ENCODE measurements at regions not wholly inside any gene's neighbourhood (a gene's known extent, or its start where the extent isn't known, plus 50 kb on each side); places are given as distances from the start of the nearest gene placed in this dataset.

DNA sequence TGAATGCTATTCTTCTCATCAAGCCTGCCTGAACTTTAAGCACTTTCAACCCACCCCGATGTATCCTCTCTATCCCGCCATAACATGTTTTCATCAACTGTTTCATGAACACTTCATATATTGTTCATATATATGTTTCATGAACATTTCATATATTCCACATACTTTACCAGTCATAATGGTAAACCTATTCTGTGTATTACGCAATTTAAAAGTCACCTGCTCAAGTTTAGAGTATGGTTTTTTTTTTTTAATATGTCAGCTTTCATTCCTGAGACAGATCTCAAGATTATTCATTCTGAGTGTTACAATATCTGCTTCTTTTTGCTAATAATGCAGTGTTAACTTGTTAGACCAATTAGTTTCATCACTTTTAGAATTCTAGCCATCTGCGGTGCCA lies 140.7 kb downstream of the SIPA1L2 start:
- no peak overlapping the region for H3K27ac Mint-ChIP-seq
- Histone ChIP-seq H3K27me3 (ENCODE audit: control insufficient read depth in 2 of 2, insufficient read depth in 2 of 2, low read length in 2 of 2) (no peaks in the 10 kb centered on the region), H3K27ac (ENCODE audit: low read depth, low read length) (no peak overlapping the region), H3K9me3 (ENCODE audit: control insufficient read depth in 2 of 3, low read length in 3 of 3) (no peaks in the 10 kb centered on the region), H3K4me1 (ENCODE audit: control insufficient read depth in 2 of 2, insufficient read depth in 2 of 2, low read length in 2 of 2) (no peaks in the 10 kb centered on the region), H3K36me3 (ENCODE audit: control insufficient read depth in 2 of 3, insufficient read depth in 3 of 3, low read length in 3 of 3) (no peaks in the 10 kb centered on the region), H3K4me3 (ENCODE audit: low read length) (no peak overlapping the region)
- intact Hi-C loops (cut with micrococcal nuclease), result no loop called here
- peaks cover 0 to 4% (median 0%) of the 10 kb centered on the region in 5 donors for H3K36me3 Mint-ChIP-seq
- H3K9me3 Mint-ChIP-seq, result peaks cover 0 to 4% (median 0%) of the 10 kb centered on the region in 11 donors
- ATAC-seq, result no peak
- DNase-seq, result no peak
- H3K4me1 Mint-ChIP-seq, result no peaks in the 10 kb centered on the region
- H3K4me3 Mint-ChIP-seq, result no peak overlapping the region
- ChIA-PET CTCF (interaction anchor here (0.7 kb wide), 1 partner anchor 10 kb away, joined by 3 read pairs; no protein-coding TSS in a partner anchor), POLR2A (no interaction called here)
- H3K27me3 Mint-ChIP-seq, result peaks cover 0 to 6% (median 0%) of the 10 kb centered on the region in 5 donors

DNA sequence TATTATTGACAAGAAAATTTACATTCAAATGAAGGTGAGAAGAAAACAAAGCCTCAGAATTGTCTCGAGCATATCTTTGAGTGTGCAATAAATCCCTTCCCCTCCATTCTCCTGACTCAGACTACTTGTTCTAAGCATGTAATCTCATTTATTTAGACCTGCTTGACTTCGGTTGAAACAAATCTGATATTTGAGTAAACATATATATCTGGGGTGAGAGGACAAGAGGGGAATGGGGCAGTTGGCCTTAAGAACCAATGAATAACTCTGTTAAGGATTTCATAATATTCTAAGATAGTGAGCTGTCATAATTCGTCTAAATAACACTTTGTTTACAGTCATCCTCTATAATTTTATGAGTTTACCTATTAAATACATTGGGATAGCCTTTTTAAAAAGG lies 142.7 kb downstream of the SIPA1L2 start:
- ATAC-seq (no peak), DNase-seq (no peak)
- Histone ChIP-seq H3K4me1 (ENCODE audit: control insufficient read depth in 2 of 2, insufficient read depth in 2 of 2, low read length in 2 of 2) (no peaks in the 10 kb centered on the region), H3K27ac (ENCODE audit: low read depth, low read length) (no peak overlapping the region), H3K27me3 (ENCODE audit: control insufficient read depth in 2 of 2, insufficient read depth in 2 of 2, low read length in 2 of 2) (no peaks in the 10 kb centered on the region), H3K36me3 (ENCODE audit: control insufficient read depth in 2 of 3, insufficient read depth in 3 of 3, low read length in 3 of 3) (no peaks in the 10 kb centered on the region), H3K9me3 (ENCODE audit: control insufficient read depth in 2 of 3, low read length in 3 of 3) (no peaks in the 10 kb centered on the region), H3K4me3 (ENCODE audit: low read length) (no peak overlapping the region)
- no peak overlapping the region for H3K4me3 Mint-ChIP-seq
- H3K27me3 Mint-ChIP-seq, result peaks cover 0 to 8% (median 0%) of the 10 kb centered on the region in 5 donors
- ChIA-PET CTCF (no interaction called here), POLR2A (no interaction called here)
- intact Hi-C loops (cut with micrococcal nuclease), result no loop called here
- peaks cover 0 to 4% (median 0%) of the 10 kb centered on the region in 11 donors for H3K9me3 Mint-ChIP-seq
- no peak overlapping the region for H3K27ac Mint-ChIP-seq
- H3K36me3 Mint-ChIP-seq, result peaks cover 0 to 4% (median 0%) of the 10 kb centered on the region in 5 donors
- no peaks in the 10 kb centered on the region for H3K4me1 Mint-ChIP-seq

DNA sequence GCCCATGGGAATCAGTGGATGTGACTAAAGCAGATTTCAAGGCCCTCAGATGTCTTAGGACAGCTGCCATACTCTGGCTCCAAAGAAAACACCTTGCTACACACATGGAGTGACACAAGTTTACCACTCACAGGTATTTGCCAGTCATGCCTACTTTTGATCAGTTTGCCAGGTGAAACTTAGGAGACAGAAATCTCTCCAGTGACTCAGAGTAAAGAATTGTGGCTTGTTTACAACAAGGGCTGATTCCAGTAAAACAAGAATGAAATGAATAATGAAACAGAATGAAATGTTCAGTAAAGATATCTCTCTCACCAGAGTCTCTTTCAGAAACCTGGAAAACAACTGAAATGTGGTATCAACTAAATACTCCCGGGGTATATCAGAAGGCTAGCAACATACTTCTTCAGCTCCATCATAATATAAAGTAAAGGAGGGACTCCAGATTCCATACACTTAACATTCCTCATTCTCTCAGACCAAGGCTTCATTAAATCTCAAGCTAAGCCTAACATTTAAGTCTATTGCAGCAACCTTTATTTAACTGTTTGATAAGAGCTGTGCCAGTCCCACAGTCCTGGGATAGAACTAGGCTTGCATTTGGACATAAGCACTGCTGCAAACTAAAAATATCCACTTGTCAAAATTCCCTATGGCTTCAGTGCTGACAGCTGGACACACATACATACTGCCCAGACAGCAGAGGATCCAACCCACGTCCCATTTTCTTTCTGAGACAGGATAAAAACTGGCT lies 143.3 kb downstream of the SIPA1L2 start:
- no peak for DNase-seq
- H3K27ac Mint-ChIP-seq, result no peak overlapping the region
- no peak overlapping the region for H3K4me3 Mint-ChIP-seq
- no peak for ATAC-seq
- H3K4me1 Mint-ChIP-seq, result no peaks in the 10 kb centered on the region
- no peaks in the 10 kb centered on the region for H3K9me3 ChIP-seq (ENCODE audit: control insufficient read depth in 2 of 3, low read length in 3 of 3)
- H3K27ac ChIP-seq (ENCODE audit: low read depth, low read length), result no peak overlapping the region
- intact Hi-C loops (cut with micrococcal nuclease), result no loop called here
- H3K4me3 ChIP-seq (ENCODE audit: low read length), result no peak overlapping the region
- no peaks in the 10 kb centered on the region for H3K27me3 ChIP-seq (ENCODE audit: control insufficient read depth in 2 of 2, insufficient read depth in 2 of 2, low read length in 2 of 2)
- H3K36me3 Mint-ChIP-seq, result peaks cover 0 to 4% (median 0%) of the 10 kb centered on the region in 5 donors
- CTCF ChIA-PET, result no interaction called here
- H3K27me3 Mint-ChIP-seq, result peaks cover 0 to 12% (median 0%) of the 10 kb centered on the region in 5 donors
- POLR2A ChIA-PET, result no interaction called here
- H3K4me1 ChIP-seq (ENCODE audit: control insufficient read depth in 2 of 2, insufficient read depth in 2 of 2, low read length in 2 of 2), result no peaks in the 10 kb centered on the region
- peaks cover 0 to 4% (median 0%) of the 10 kb centered on the region in 11 donors for H3K9me3 Mint-ChIP-seq
- H3K36me3 ChIP-seq (ENCODE audit: control insufficient read depth in 2 of 3, insufficient read depth in 3 of 3, low read length in 3 of 3), result no peaks in the 10 kb centered on the region

DNA sequence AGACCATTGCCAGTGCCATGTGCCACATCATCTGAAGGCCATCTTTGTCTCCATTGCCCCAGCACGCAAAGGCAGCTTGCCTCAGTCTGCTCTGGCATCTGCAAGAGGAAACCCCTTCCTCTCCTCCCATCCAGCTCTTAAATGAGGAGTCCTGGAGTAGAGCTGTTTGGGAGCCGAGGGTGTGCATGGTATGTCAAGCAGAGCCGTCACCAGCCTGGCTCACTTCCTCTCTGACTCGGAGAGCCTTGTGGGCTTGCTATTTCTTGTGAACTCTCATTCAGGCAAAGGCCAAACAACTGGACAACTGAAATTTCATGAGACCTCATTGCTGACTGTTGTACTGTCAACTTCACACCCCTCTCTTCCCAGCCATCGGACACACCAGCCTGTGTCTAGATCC lies 143.9 kb downstream of the SIPA1L2 start:
- H3K9me3 Mint-ChIP-seq, result peaks cover 0 to 4% (median 0%) of the 10 kb centered on the region in 11 donors
- H3K4me3 Mint-ChIP-seq, result no peak overlapping the region
- intact Hi-C loops (cut with micrococcal nuclease), result no loop called here
- H3K36me3 Mint-ChIP-seq, result peaks cover 0 to 4% (median 0%) of the 10 kb centered on the region in 5 donors
- H3K4me1 Mint-ChIP-seq, result no peaks in the 10 kb centered on the region
- no peaks in the 10 kb centered on the region for H3K27me3 ChIP-seq (ENCODE audit: control insufficient read depth in 2 of 2, insufficient read depth in 2 of 2, low read length in 2 of 2)
- H3K27me3 Mint-ChIP-seq, result peaks cover 0 to 13% (median 0%) of the 10 kb centered on the region in 5 donors
- H3K36me3 ChIP-seq (ENCODE audit: control insufficient read depth in 2 of 3, insufficient read depth in 3 of 3, low read length in 3 of 3), result no peaks in the 10 kb centered on the region
- no peaks in the 10 kb centered on the region for H3K4me1 ChIP-seq (ENCODE audit: control insufficient read depth in 2 of 2, insufficient read depth in 2 of 2, low read length in 2 of 2)
- POLR2A ChIA-PET, result no interaction called here
- no peak overlapping the region for H3K4me3 ChIP-seq (ENCODE audit: low read length)
- CTCF ChIA-PET, result no interaction called here
- H3K9me3 ChIP-seq (ENCODE audit: control insufficient read depth in 2 of 3, low read length in 3 of 3), result no peaks in the 10 kb centered on the region
- ATAC-seq, result no peak
- H3K27ac ChIP-seq (ENCODE audit: low read depth, low read length), result no peak overlapping the region
- H3K27ac Mint-ChIP-seq, result no peak overlapping the region
- no peak for DNase-seq

DNA sequence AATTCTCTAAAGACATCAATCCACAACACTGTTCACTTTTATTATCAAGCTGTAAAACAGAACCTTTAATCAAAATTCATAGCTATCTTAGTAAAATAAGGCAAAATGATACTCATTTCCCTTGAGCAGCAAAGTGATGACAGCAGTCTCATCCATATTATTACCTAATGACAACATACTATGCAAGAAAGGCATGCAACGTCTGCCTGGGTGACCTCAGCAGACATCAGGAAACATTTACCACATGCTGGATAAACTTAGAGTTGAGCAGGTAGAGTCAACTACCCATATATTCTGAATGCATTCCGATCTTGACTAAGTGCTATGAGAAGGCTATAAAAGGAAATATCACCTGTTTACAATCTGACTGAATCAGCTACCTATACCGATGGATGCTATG lies 145.1 kb downstream of the SIPA1L2 start:
- Histone ChIP-seq H3K27ac (ENCODE audit: low read depth, low read length) (no peak overlapping the region), H3K4me1 (ENCODE audit: control insufficient read depth in 2 of 2, insufficient read depth in 2 of 2, low read length in 2 of 2) (no peaks in the 10 kb centered on the region), H3K27me3 (ENCODE audit: control insufficient read depth in 2 of 2, insufficient read depth in 2 of 2, low read length in 2 of 2) (no peaks in the 10 kb centered on the region), H3K9me3 (ENCODE audit: control insufficient read depth in 2 of 3, low read length in 3 of 3) (no peaks in the 10 kb centered on the region), H3K36me3 (ENCODE audit: control insufficient read depth in 2 of 3, insufficient read depth in 3 of 3, low read length in 3 of 3) (no peaks in the 10 kb centered on the region), H3K4me3 (ENCODE audit: low read length) (no peak overlapping the region)
- intact Hi-C loops (cut with micrococcal nuclease), result no loop called here
- POLR2A ChIA-PET, result no interaction called here
- Mint-ChIP-seq H3K36me3 (peaks cover 0 to 1% (median 0%) of the 10 kb centered on the region in 5 donors), H3K4me1 (no peaks in the 10 kb centered on the region), H3K9me3 (no peaks in the 10 kb centered on the region), H3K27ac (no peak overlapping the region), H3K4me3 (no peak overlapping the region), H3K27me3 (peaks cover 0 to 18% (median 5%) of the 10 kb centered on the region in 5 donors)
- DNase-seq, result no peak
- no peak for ATAC-seq
- CTCF ChIA-PET, result interaction anchor here (0.6 kb wide), 1 partner anchor 1390 kb away, joined by 3 read pairs; no protein-coding TSS in a partner anchor

DNA sequence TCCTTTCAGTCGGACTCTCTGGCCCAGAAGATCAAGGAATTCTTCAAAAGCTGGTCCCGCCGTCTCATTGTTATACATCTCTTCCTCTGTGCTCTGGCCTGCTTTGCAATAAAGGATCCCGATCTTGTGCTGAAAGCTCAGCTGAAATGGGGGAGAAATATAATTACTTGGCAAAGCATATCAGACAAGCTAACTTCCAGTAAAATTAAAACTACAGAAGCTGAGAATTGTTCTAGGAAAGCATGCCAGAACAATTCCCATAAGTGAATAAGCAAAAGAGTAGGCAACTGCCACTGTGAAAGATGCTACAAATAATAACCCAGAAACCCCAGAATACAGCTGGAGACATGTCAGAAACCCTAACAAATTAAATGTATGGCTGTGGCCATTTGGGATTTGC lies 146.1 kb downstream of the SIPA1L2 start:
- CTCF ChIA-PET, result no interaction called here
- Histone ChIP-seq H3K36me3 (ENCODE audit: control insufficient read depth in 2 of 3, insufficient read depth in 3 of 3, low read length in 3 of 3) (no peaks in the 10 kb centered on the region), H3K27ac (ENCODE audit: low read depth, low read length) (no peak overlapping the region), H3K4me1 (ENCODE audit: control insufficient read depth in 2 of 2, insufficient read depth in 2 of 2, low read length in 2 of 2) (no peaks in the 10 kb centered on the region), H3K4me3 (ENCODE audit: low read length) (no peak overlapping the region), H3K9me3 (ENCODE audit: control insufficient read depth in 2 of 3, low read length in 3 of 3) (no peaks in the 10 kb centered on the region), H3K27me3 (ENCODE audit: control insufficient read depth in 2 of 2, insufficient read depth in 2 of 2, low read length in 2 of 2) (no peaks in the 10 kb centered on the region)
- ATAC-seq (no peak), DNase-seq (no peak)
- H3K36me3 Mint-ChIP-seq, result no peaks in the 10 kb centered on the region
- intact Hi-C loops (cut with micrococcal nuclease), result no loop called here
- no peaks in the 10 kb centered on the region for H3K9me3 Mint-ChIP-seq
- POLR2A ChIA-PET, result no interaction called here
- H3K27ac Mint-ChIP-seq, result no peak overlapping the region
- no peaks in the 10 kb centered on the region for H3K4me1 Mint-ChIP-seq
- peaks cover 0 to 21% (median 9%) of the 10 kb centered on the region in 5 donors for H3K27me3 Mint-ChIP-seq
- no peak overlapping the region for H3K4me3 Mint-ChIP-seq

DNA sequence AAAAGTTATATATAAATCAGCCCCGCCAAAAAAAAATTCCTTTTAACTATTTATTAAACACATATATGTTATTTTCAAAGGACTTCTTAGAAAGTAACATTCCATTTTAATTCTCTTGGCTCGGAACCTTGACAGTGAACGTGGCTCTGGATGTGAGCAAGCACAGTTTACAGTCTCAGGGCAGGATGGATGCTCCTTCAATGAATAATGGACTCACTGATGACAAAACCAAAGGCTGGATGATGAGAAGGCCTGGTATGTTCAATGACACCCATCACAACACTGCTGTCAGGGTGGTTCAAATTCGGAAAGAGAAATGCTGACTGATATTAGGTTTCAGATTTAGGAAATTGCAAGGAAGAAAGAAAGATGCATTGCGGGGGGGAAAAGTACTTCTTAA lies 148.8 kb downstream of the SIPA1L2 start:
- ChIA-PET POLR2A (no interaction called here), CTCF (no interaction called here)
- H3K27me3 Mint-ChIP-seq, result peaks cover 0 to 36% (median 13%) of the 10 kb centered on the region in 5 donors
- H3K9me3 Mint-ChIP-seq, result no peaks in the 10 kb centered on the region
- DNase-seq (no peak), ATAC-seq (no peak)
- intact Hi-C loops (cut with micrococcal nuclease), result no loop called here
- no peak overlapping the region for H3K4me3 Mint-ChIP-seq
- H3K36me3 Mint-ChIP-seq, result no peaks in the 10 kb centered on the region
- no peaks in the 10 kb centered on the region for H3K36me3 ChIP-seq (ENCODE audit: control insufficient read depth in 2 of 3, insufficient read depth in 3 of 3, low read length in 3 of 3)
- no peaks in the 10 kb centered on the region for H3K4me1 ChIP-seq (ENCODE audit: control insufficient read depth in 2 of 2, insufficient read depth in 2 of 2, low read length in 2 of 2)
- H3K27ac Mint-ChIP-seq, result no peak overlapping the region
- H3K27me3 ChIP-seq (ENCODE audit: control insufficient read depth in 2 of 2, insufficient read depth in 2 of 2, low read length in 2 of 2), result peaks cover 0 to 2% of the 10 kb centered on the region in 2 donors
- H3K4me1 Mint-ChIP-seq, result no peaks in the 10 kb centered on the region
- H3K27ac ChIP-seq (ENCODE audit: low read depth, low read length), result no peak overlapping the region
- no peaks in the 10 kb centered on the region for H3K9me3 ChIP-seq (ENCODE audit: control insufficient read depth in 2 of 3, low read length in 3 of 3)
- H3K4me3 ChIP-seq (ENCODE audit: low read length), result no peak overlapping the region

Measured in naive thymus-derived CD4-positive, alpha-beta T cell (primary cell).